Type B pancreatic cell (in vitro differentiated cells): ENCODE measurements at regions not wholly inside any gene's neighbourhood (a gene's known extent, or its start where the extent isn't known, plus 50 kb on each side); places are given as distances from the start of the nearest gene placed in this dataset.

Experiments used
- DNase-seq: peaks from one replicate; pipeline ENCODE4 v3.0.0; 2021; ENCODE audit warnings: mixed read lengths; ENCODE audit not compliant: unreplicated experiment; ENCODE audit errors: extremely low spot score
- H3K27ac Mint-ChIP-seq: 2 replicates; pipeline ENCODE4 v1.8.0; 2021; ENCODE audit warnings: mild to moderate bottlenecking, mixed read lengths
- H3K27me3 Mint-ChIP-seq: 2 replicates; pipeline ENCODE4 v1.8.0; 2021; ENCODE audit warnings: mixed read lengths
- H3K36me3 Mint-ChIP-seq: 2 replicates; pipeline ENCODE4 v1.8.0; 2021; ENCODE audit warnings: mixed read lengths
- H3K4me1 Mint-ChIP-seq: one replicate; pipeline ENCODE4 v1.8.0; 2021; ENCODE audit warnings: mixed read lengths; ENCODE audit not compliant: unreplicated experiment
- H3K4me3 Mint-ChIP-seq: 2 replicates; pipeline ENCODE4 v1.8.0; 2021; ENCODE audit warnings: mild to moderate bottlenecking, mixed read lengths
- H3K9me3 Mint-ChIP-seq: 2 replicates; pipeline ENCODE4 v1.8.0; 2021; ENCODE audit warnings: mixed read lengths
- TF ChIP-seq, protein P1 (sequence below): fragments of 200-600 bp; sonication (generic); conservative IDR thresholded peaks from 2 replicates; pipeline ENCODE4 v1.5.0; 2021; ENCODE audit warnings: antibody characterized with exemption, mild to moderate bottlenecking

DNA sequence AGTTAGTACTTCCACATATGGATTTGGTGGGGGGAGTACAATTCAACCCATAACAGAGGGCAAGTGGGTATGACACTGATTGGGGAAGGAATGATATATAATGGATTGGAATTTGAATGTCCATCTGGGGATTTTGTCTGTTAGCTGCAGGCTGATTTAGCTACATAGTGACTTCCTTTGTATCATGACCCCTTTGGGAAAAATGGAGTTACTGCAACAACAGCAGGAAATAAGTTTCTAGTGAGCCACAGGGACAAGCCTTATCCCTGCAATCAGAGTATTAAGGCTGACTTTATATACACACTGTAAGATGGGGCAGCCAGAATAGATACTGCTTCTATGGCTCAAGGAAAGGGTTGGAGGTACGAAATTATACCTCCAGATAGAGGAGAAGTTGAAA lies 404.4 kb upstream of the MEIS1 start:
- Mint-ChIP-seq H3K4me1 (peaks cover 7% of the 10 kb centered on the region), H3K27me3 (no peaks in the 10 kb centered on the region), H3K9me3 (no peaks in the 10 kb centered on the region), H3K4me3 (no peak overlapping the region), H3K36me3 (no peaks in the 10 kb centered on the region), H3K27ac (no peak overlapping the region)
- DNase-seq: no peak
- TF ChIP-seq, protein P1, sequence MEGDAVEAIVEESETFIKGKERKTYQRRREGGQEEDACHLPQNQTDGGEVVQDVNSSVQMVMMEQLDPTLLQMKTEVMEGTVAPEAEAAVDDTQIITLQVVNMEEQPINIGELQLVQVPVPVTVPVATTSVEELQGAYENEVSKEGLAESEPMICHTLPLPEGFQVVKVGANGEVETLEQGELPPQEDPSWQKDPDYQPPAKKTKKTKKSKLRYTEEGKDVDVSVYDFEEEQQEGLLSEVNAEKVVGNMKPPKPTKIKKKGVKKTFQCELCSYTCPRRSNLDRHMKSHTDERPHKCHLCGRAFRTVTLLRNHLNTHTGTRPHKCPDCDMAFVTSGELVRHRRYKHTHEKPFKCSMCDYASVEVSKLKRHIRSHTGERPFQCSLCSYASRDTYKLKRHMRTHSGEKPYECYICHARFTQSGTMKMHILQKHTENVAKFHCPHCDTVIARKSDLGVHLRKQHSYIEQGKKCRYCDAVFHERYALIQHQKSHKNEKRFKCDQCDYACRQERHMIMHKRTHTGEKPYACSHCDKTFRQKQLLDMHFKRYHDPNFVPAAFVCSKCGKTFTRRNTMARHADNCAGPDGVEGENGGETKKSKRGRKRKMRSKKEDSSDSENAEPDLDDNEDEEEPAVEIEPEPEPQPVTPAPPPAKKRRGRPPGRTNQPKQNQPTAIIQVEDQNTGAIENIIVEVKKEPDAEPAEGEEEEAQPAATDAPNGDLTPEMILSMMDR: peak; percentile 63

DNA sequence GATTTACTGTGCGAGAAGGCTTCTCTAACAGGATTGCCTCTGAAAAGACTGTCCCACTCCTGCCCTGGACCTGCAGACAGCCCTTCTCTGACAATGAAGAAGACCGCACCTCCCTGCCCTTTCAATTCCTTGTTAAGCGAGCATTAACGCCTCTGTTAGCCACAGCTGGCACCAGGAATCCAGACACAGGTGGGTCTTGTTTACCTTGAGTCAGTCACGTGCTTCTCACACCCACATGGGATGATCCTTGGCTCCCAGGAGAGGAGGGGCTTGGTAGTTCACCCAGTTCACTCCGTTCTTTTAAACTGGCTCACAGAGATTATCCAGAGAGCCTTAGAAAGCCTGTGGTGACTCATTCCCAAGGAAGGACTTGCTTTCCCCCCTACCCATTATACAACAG lies 410.5 kb upstream of the MEIS1 start:
- Mint-ChIP-seq H3K4me3 (peak overlapping the region; percentile 1), H3K4me1 (peaks cover 25% of the 10 kb centered on the region), H3K9me3 (no peaks in the 10 kb centered on the region), H3K27ac (no peak overlapping the region), H3K27me3 (no peaks in the 10 kb centered on the region), H3K36me3 (no peaks in the 10 kb centered on the region)
- TF ChIP-seq, protein P1: no peak
- no peak for DNase-seq

DNA sequence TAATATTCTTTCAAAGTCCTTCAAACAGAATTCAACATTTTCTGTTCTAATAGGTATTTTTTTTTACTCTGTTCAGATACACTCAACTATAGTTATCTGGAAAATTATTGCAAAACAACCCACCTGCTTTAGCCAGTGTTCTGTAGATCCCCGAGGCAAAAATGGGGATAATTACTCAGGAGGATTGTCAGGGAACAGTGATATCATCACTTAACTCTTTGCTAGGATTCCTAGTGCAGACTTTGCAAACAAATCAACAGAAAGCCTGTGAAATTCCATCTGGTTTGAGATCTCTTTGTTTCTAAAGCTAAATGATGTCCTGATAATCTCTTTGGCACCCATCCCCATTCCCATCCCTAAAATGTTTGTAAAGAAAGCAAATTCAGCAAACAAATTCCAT lies 413.6 kb upstream of the MEIS1 start:
- H3K4me3 Mint-ChIP-seq: no peak overlapping the region
- no peak for DNase-seq
- TF ChIP-seq, protein P1: no peak
- no peaks in the 10 kb centered on the region for H3K36me3 Mint-ChIP-seq
- H3K4me1 Mint-ChIP-seq: peaks cover 25% of the 10 kb centered on the region
- no peaks in the 10 kb centered on the region for H3K27me3 Mint-ChIP-seq
- H3K27ac Mint-ChIP-seq: peak overlapping the region; percentile 27
- H3K9me3 Mint-ChIP-seq: no peaks in the 10 kb centered on the region

DNA sequence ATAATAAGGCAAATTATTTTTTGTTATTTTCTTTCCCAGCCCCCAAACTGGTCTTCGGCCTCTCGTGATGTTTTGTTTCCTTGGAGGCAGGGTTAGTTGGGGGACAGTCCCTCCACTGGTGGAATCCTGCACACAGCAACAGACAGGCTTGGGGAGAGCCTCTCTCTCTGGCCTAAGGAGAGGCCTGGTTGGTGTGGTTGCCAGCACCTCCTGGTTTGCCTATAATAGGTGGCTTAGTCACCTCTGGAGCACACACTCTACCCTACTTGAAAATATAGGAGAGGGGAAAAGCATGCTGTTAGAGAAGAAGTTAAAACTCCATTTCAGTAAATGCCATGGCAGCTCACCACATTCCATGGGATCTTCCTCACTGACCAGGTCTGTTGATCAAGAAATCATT lies 417.2 kb upstream of the MEIS1 start:
- no peak overlapping the region for H3K27ac Mint-ChIP-seq
- H3K27me3 Mint-ChIP-seq: no peaks in the 10 kb centered on the region
- TF ChIP-seq, protein P1: no peak
- no peaks in the 10 kb centered on the region for H3K36me3 Mint-ChIP-seq
- H3K4me1 Mint-ChIP-seq: peaks cover 26% of the 10 kb centered on the region
- no peak for DNase-seq
- H3K9me3 Mint-ChIP-seq: peaks cover 5% of the 10 kb centered on the region
- H3K4me3 Mint-ChIP-seq: no peak overlapping the region

DNA sequence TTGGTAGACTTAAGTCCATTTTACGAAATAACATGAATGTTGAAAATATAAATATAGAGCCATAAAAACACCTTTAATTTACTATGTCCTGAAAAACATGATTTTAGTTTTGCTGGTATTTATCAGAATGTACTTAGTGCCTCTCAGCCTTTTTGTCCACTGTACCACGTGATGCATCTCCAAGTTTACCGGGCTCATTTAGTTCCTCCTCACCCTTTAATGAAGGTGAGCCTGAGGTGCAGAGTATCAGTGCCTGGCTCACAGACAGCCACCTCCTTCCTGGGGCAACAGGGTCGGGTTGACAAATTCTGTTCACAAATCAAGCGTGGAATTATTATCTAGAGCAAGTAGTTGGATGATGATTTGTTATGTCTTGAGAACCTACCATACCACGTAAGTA lies 420.5 kb upstream of the MEIS1 start:
- TF ChIP-seq, protein P1: no peak
- Mint-ChIP-seq H3K27me3 (no peaks in the 10 kb centered on the region), H3K9me3 (peaks cover 13% of the 10 kb centered on the region), H3K4me1 (peaks cover 11% of the 10 kb centered on the region), H3K36me3 (no peaks in the 10 kb centered on the region), H3K4me3 (no peak overlapping the region), H3K27ac (no peak overlapping the region)
- DNase-seq: no peak

DNA sequence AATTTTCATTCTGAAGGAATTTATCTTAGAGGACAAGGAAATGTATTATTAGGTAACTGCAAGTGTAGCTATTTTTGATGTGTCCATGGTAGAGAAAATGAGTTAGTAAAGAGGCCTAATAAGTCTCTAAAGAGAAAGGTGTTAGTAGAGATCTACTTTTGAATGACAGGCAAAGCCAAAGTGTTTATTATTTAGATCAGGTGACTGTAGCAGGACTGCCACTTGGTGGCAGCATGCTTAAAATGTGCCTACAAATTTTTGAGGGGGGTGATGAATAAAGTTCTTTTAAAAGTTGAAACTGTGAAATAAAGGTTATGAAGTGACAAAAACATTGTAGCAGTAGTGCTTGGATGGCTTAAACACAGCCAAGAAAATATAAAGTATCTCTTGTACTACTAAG lies 421.5 kb upstream of the MEIS1 start:
- no peaks in the 10 kb centered on the region for H3K27me3 Mint-ChIP-seq
- H3K4me3 Mint-ChIP-seq: no peak overlapping the region
- TF ChIP-seq, protein P1: peak; percentile 53
- H3K4me1 Mint-ChIP-seq: peaks cover 11% of the 10 kb centered on the region
- H3K27ac Mint-ChIP-seq: no peak overlapping the region
- no peaks in the 10 kb centered on the region for H3K36me3 Mint-ChIP-seq
- DNase-seq: no peak
- H3K9me3 Mint-ChIP-seq: peaks cover 13% of the 10 kb centered on the region
